ENCODE measurements at regions not wholly inside any gene's neighbourhood (a gene's known extent, or its start where the extent isn't known, plus 50 kb on each side); places are given as distances from the start of the nearest gene placed in this dataset.

- TF ChIP-seq REST (IDR thresholded peaks at IDR 0.05; ENCODE audit: borderline replicate concordance in 1 of 2, low read depth in 1 of 2, low read length in 2 of 2) (no peak), CTCF (CRISPR knock-in tag; IDR thresholded peaks at IDR 0.05) (no peak), ZBTB33 (CRISPR knock-in tag; IDR thresholded peaks at IDR 0.05) (no peak), BCL3 (CRISPR knock-in tag; IDR thresholded peaks at IDR 0.05) (no peak)
These were observed 75.2 kb upstream of the ADGRF1 start for GRCh38 chr6:47117314-47117713.
